Tibial artery (tissue), 4 donors: ENCODE measurements at regions not wholly inside any gene's neighbourhood (a gene's known extent, or its start where the extent isn't known, plus 50 kb on each side); places are given as distances from the start of the nearest gene placed in this dataset.

Experiments used
- DNase-seq, 2 donors: peaks; one replicate each; pipeline ENCODE4 v3.0.0-alpha.2; 2019
- H3K27ac ChIP-seq, 2 donors: fragments of 200-600 bp; sonication (generic) in 1 of 2; 1 replicate in 1 of 2; 2 replicates in 1 of 2; pipeline ENCODE4 v1.5.1; 2018 to 2019; ENCODE audit warnings: mild to moderate bottlenecking in 1 of 2
- H3K27me3 ChIP-seq, 2 donors: fragments of 200-600 bp; sonication (generic) in 1 of 2; one replicate each; pipeline versions ENCODE4 v1.5.1 to v1.6.0; 2016 to 2019
- H3K36me3 ChIP-seq, 3 donors: fragments of 200-600 bp; sonication (generic) in 2 of 3; one replicate each; pipeline ENCODE4 v1.5.1; 2016 to 2019; ENCODE audit warnings: mild to moderate bottlenecking in 2 of 3
- H3K4me1 ChIP-seq, 4 donors: fragments of 200-600 bp; sonication (generic) in 2 of 4; 1 replicate in 3 of 4; 2 replicates in 1 of 4; pipeline ENCODE4 v1.5.1; 2016 to 2019
- H3K4me3 ChIP-seq, 2 donors: fragments of 200-600 bp; sonication (generic) in 1 of 2; 1 replicate in 1 of 2; 2 replicates in 1 of 2; pipeline ENCODE4 v1.5.1; 2018 to 2019; ENCODE audit warnings: mild to moderate bottlenecking in 2 of 2
- H3K9me3 ChIP-seq, 3 donors: fragments of 200-600 bp; sonication (generic) in 1 of 3; one replicate each; pipeline ENCODE4 v1.5.1; 2016 to 2019
- intact Hi-C: fragments of 100-400 bp; cut with DNase I; formaldehyde crosslinking; loops from one replicate; pipeline ENCODE4 v1.15.0; 2023; ENCODE audit warnings: low total_unique reads
- TF ChIP-seq, protein P1 (sequence below), 2 experiments: fragments of 200-600 bp in 1 of 2; fragments of 450-650 bp in 1 of 2; IDR thresholded peaks; one replicate each; pipeline ENCODE4 v1.5.1; 2017 to 2019; ENCODE audit warnings: antibody characterized with exemption in 2 of 2, mild to moderate bottlenecking in 1 of 2, moderate library complexity in 1 of 2

DNA sequence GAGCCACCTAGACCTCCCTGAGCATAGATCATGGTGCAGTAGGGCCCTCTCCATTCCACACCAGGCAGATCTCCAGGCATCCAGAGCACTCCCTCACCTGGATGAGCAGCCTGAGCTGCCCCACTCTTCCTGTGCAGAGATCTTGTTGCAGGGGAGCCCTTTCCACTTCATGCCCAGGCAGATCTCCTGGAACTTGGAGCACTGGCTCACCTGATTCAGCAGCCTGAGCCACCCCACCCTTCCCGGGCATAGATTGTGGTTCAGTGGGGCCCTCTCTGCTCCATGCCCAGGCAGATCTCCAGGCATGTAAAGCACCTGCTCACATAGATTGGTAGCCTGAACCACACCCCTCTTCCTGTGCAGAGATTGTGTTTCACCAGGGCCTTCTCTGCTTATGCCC is 78.0 kb downstream of the SEC16B start:
- H3K27ac ChIP-seq, result no peak overlapping the region
- DNase-seq, result no peak
- no peaks in the 10 kb centered on the region for H3K36me3 ChIP-seq
- no peak overlapping the region for H3K4me3 ChIP-seq
- intact Hi-C loops, result no loop called here
- TF ChIP-seq, protein P1, sequence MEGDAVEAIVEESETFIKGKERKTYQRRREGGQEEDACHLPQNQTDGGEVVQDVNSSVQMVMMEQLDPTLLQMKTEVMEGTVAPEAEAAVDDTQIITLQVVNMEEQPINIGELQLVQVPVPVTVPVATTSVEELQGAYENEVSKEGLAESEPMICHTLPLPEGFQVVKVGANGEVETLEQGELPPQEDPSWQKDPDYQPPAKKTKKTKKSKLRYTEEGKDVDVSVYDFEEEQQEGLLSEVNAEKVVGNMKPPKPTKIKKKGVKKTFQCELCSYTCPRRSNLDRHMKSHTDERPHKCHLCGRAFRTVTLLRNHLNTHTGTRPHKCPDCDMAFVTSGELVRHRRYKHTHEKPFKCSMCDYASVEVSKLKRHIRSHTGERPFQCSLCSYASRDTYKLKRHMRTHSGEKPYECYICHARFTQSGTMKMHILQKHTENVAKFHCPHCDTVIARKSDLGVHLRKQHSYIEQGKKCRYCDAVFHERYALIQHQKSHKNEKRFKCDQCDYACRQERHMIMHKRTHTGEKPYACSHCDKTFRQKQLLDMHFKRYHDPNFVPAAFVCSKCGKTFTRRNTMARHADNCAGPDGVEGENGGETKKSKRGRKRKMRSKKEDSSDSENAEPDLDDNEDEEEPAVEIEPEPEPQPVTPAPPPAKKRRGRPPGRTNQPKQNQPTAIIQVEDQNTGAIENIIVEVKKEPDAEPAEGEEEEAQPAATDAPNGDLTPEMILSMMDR (IDR thresholded peaks at IDR 0.05), result no peak
- peaks cover 0 to 14% (median 9%) of the 10 kb centered on the region in 3 donors for H3K9me3 ChIP-seq
- H3K4me1 ChIP-seq, result no peaks in the 10 kb centered on the region
- no peaks in the 10 kb centered on the region for H3K27me3 ChIP-seq

DNA sequence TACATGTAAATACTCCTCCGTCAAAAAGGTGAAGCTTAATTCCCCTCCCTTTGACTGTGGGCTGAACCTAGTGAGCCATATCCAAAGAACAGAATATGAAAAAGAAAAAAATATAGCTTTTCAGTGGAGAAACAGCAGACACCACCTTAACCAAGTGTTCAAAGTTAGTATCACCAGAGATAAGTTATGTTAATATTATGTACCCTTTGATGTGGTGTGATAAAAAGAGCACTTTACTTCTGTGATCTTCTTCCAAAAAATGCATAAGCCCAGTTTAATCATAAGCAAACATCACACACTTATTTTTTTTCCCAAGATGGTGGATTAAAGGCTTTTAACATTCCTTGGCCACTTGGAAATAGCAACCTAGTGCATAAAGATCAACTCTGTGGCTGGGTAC is 79.4 kb downstream of the SEC16B start:
- DNase-seq, result no peak
- H3K4me1 ChIP-seq, result no peaks in the 10 kb centered on the region
- no peak overlapping the region for H3K4me3 ChIP-seq
- H3K36me3 ChIP-seq, result no peaks in the 10 kb centered on the region
- no peak overlapping the region for H3K27ac ChIP-seq
- H3K27me3 ChIP-seq, result no peaks in the 10 kb centered on the region
- TF ChIP-seq, protein P1 (IDR thresholded peaks at IDR 0.05), result no peak
- H3K9me3 ChIP-seq, result peaks cover 0 to 14% (median 12%) of the 10 kb centered on the region in 3 donors
- intact Hi-C loops, result no loop called here

DNA sequence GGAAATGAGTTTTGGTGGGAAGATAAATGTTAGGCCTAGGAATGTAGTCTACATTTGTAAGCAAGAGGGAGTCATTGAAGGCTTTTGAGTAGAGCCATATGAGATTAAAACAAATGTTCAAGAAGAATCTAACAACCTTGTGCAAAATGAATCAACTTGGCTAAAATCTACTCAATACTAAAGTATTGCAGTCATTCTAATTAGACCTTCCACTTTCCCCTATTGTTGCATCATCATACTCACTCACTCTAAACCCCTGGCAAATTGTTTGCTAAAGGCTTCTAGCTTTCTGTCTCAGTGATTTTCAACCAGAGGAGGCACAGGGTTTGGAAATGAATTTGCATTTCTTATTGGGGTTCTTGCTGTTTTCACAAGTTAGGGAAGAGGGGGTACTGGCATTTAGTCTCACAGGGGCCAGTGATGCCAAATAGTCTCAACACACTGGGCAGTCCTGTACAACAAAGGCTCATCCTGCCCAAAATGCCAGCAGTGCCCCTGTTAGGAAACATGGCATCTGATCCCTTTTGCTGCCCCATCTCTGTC is 85.3 kb downstream of the SEC16B start:
- no peak overlapping the region for H3K4me3 ChIP-seq
- peaks cover 0 to 3% (median 0%) of the 10 kb centered on the region in 3 donors for H3K9me3 ChIP-seq
- H3K27me3 ChIP-seq, result no peaks in the 10 kb centered on the region
- no peaks in the 10 kb centered on the region for H3K4me1 ChIP-seq
- DNase-seq, result no peak
- intact Hi-C loops, result no loop called here
- no peaks in the 10 kb centered on the region for H3K36me3 ChIP-seq
- no peak overlapping the region for H3K27ac ChIP-seq
- TF ChIP-seq, protein P1 (IDR thresholded peaks at IDR 0.05), result no peak

DNA sequence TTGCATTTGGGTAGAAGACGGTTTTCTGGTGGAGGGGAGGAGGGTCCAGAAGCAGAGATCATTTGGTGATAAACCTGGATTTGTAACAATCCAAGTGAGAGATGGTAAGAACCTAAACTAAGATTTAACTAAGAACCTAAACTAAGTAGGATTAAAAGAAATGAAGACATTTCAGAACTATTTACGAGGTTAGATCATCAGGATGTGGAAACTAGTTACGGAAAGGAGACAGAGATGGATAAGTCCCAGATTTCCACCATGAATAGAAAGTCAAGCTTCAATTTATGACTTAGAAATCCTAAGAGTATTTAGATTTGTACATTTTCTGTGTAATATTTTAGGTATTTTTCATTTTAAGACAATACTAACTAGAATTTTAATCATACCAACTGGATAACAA is 86.3 kb downstream of the SEC16B start:
- H3K27ac ChIP-seq, result no peak overlapping the region
- TF ChIP-seq, protein P1 (IDR thresholded peaks at IDR 0.05), result no peak
- H3K9me3 ChIP-seq, result peaks cover 0 to 3% (median 0%) of the 10 kb centered on the region in 3 donors
- no peaks in the 10 kb centered on the region for H3K27me3 ChIP-seq
- H3K36me3 ChIP-seq, result no peaks in the 10 kb centered on the region
- DNase-seq, result no peak
- intact Hi-C loops, result no loop called here
- no peaks in the 10 kb centered on the region for H3K4me1 ChIP-seq
- H3K4me3 ChIP-seq, result no peak overlapping the region

DNA sequence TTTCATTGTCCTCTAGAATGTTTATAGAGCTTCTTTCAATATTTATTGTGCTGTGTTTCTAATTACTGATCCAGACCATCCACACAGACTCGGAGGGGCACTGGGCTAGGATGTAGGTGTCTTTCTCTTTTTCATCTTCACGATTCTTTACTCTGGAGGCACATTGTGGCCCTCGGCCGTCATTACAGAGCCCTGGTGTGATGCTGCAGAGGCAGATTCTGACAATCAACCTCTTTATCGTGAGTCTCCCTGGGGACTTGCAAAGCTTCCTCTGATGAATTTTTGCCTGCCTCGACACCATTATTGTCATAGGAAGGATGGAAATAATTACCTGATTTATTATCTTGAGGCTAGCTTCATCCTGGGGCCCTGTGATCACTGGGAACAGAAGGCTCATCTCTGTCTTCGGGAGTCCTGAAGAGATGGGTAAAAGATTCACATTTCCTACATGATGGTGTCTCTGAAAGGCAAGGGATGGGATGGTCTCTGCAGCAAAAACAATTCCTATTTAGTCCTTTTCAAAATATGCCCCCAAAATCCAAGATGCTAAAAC is 89.4 kb downstream of the SEC16B start:
- Histone ChIP-seq H3K9me3 (no peaks in the 10 kb centered on the region), H3K27ac (no peak overlapping the region), H3K4me1 (no peaks in the 10 kb centered on the region), H3K36me3 (no peaks in the 10 kb centered on the region), H3K27me3 (no peaks in the 10 kb centered on the region), H3K4me3 (no peak overlapping the region)
- no peak for DNase-seq
- TF ChIP-seq, protein P1 (IDR thresholded peaks at IDR 0.05), result no peak
- intact Hi-C loops, result no loop called here
